HG03521 (cell line): ENCODE measurements at regions not wholly inside any gene's neighbourhood (a gene's known extent, or its start where the extent isn't known, plus 50 kb on each side); places are given as distances from the start of the nearest gene placed in this dataset.
"Not testable (repeated sequence)": the region's sequence is repeated elsewhere in the genome, so short reads cannot be mapped to it uniquely, and the experiment has no call there.

ENCODE experiments used
- ATAC-seq: cut with Tn5 transposase; IDR thresholded peaks from one replicate; pipeline ENCODE4 v1.9.1; 2021; ENCODE audit warnings: mild to moderate bottlenecking, moderate library complexity; ENCODE audit not compliant: unreplicated experiment

GRCh38 chr4:123209436-123209835 is 187.2 kb upstream of the SPRY1 start:
- no peak for ATAC-seq

- no peak for ATAC-seq
These were observed 181.1 kb upstream of the SPRY1 start for GRCh38 chr4:123215536-123215935.

- no peak for ATAC-seq
These were observed 180.1 kb upstream of the SPRY1 start for GRCh38 chr4:123216543-123216942.

GRCh38 chr4:123216946-123217345 is 179.6 kb upstream of the SPRY1 start:
- ATAC-seq: no peak

GRCh38 chr4:123217664-123218063 is 178.9 kb upstream of the SPRY1 start:
- no peak for ATAC-seq

GRCh38 chr4:123218981-123219380 is 177.6 kb upstream of the SPRY1 start:
- ATAC-seq: no peak

- ATAC-seq: no peak
These were observed 167.3 kb upstream of the SPRY1 start for GRCh38 chr4:123229286-123229685.

GRCh38 chr4:123230061-123230460 is 166.5 kb upstream of the SPRY1 start:
- no peak for ATAC-seq

GRCh38 chr4:123232439-123232838 is 164.2 kb upstream of the SPRY1 start:
- ATAC-seq: no peak

GRCh38 chr4:123233136-123233768 is 163.3 kb upstream of the SPRY1 start:
- ATAC-seq: no peak

- ATAC-seq: no peak
These were observed 161.6 kb upstream of the SPRY1 start for GRCh38 chr4:123234955-123235354.

- no peak for ATAC-seq
These were observed 161.2 kb upstream of the SPRY1 start for GRCh38 chr4:123235431-123235830.

GRCh38 chr4:123236606-123237005 is 160.0 kb upstream of the SPRY1 start:
- no peak for ATAC-seq

- not testable (repeated sequence) for ATAC-seq
These were observed 156.3 kb upstream of the SPRY1 start for GRCh38 chr4:123240286-123240685.

- ATAC-seq: not testable (repeated sequence)
These were observed 153.4 kb upstream of the SPRY1 start for GRCh38 chr4:123243220-123243619.

- ATAC-seq: no peak
These were observed 152.5 kb upstream of the SPRY1 start for GRCh38 chr4:123244137-123244536.

- no peak for ATAC-seq
These were observed 150.5 kb upstream of the SPRY1 start for GRCh38 chr4:123246085-123246484.

- ATAC-seq: no peak
These were observed 148.4 kb upstream of the SPRY1 start for GRCh38 chr4:123248085-123248659.

GRCh38 chr4:123249821-123250220 is 146.8 kb upstream of the SPRY1 start:
- no peak for ATAC-seq

- ATAC-seq: no peak
These were observed 145.8 kb upstream of the SPRY1 start for GRCh38 chr4:123250843-123251242.

GRCh38 chr4:123255971-123256370 is 140.6 kb upstream of the SPRY1 start:
- ATAC-seq: no peak

- ATAC-seq: no peak
These were observed 139.7 kb upstream of the SPRY1 start for GRCh38 chr4:123256901-123257300.

- no peak for ATAC-seq
These were observed 139.0 kb upstream of the SPRY1 start for GRCh38 chr4:123257591-123257990.
